Peyer's patch (tissue), 4 donors: ENCODE measurements at regions not wholly inside any gene's neighbourhood (a gene's known extent, or its start where the extent isn't known, plus 50 kb on each side); places are given as distances from the start of the nearest gene placed in this dataset.

Experiments
- POLR2A ChIP-seq, 2 donors: fragments of 450-650 bp; IDR thresholded peaks; one replicate each; pipeline ENCODE4 v1.5.1; 2017; ENCODE audit warnings: antibody characterized with exemption in 2 of 2, mild to moderate bottlenecking in 2 of 2, moderate library complexity in 2 of 2
- TF ChIP-seq, protein P1 (sequence below), 6 experiments: fragments of 450-650 bp in 4 of 6; fragments of 200-600 bp in 2 of 6; sonication (generic) in 1 of 6; IDR thresholded peaks; one replicate each; pipeline ENCODE4 v1.5.1; 2017 to 2019; ENCODE audit warnings: antibody characterized with exemption in 6 of 6, mild to moderate bottlenecking in 3 of 6, moderate library complexity in 1 of 6

DNA sequence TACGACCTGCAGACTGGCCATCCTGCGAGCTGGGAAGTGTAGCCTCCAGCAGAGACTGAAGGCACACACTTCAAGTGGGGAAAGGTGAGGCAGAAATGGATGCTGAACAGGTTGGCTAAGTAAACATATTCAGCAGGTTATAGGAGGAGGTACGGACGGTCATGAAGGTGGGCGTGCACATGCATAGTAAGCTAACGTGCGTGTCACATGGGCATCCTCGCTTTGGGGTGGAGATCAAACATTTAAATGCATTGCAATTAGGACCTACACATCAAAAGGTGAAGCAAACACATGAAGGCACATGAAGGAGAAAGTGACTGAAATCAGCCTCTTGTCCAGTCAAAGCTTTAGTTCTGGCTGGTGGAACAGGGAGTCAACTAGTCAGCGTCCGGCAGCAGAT is 305.6 kb upstream of the EXOC2 start:
- TF ChIP-seq, protein P1, sequence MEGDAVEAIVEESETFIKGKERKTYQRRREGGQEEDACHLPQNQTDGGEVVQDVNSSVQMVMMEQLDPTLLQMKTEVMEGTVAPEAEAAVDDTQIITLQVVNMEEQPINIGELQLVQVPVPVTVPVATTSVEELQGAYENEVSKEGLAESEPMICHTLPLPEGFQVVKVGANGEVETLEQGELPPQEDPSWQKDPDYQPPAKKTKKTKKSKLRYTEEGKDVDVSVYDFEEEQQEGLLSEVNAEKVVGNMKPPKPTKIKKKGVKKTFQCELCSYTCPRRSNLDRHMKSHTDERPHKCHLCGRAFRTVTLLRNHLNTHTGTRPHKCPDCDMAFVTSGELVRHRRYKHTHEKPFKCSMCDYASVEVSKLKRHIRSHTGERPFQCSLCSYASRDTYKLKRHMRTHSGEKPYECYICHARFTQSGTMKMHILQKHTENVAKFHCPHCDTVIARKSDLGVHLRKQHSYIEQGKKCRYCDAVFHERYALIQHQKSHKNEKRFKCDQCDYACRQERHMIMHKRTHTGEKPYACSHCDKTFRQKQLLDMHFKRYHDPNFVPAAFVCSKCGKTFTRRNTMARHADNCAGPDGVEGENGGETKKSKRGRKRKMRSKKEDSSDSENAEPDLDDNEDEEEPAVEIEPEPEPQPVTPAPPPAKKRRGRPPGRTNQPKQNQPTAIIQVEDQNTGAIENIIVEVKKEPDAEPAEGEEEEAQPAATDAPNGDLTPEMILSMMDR (IDR thresholded peaks at IDR 0.05) = no peak
- TF ChIP-seq POLR2A (IDR thresholded peaks at IDR 0.05) = no peak
